Naive thymus-derived CD4-positive, alpha-beta T cell (primary cell): ENCODE measurements at regions not wholly inside any gene's neighbourhood (a gene's known extent, or its start where the extent isn't known, plus 50 kb on each side); places are given as distances from the start of the nearest gene placed in this dataset.

Experiments used
- ATAC-seq: fragments of 150-1000 bp; cut with Tn5 transposase; 2 replicates; pipeline ENCODE4 v1.10.0; 2021; ENCODE audit warnings: mild to moderate bottlenecking, moderate library complexity
- CTCF ChIA-PET: fragments of 350-600 bp; sonication (Branson Sonifier 250); formaldehyde crosslinking; loops from one replicate; lab custom pipeline; 2021; ENCODE audit warnings: antibody characterized with exemption; lab: Charles Lee
- POLR2A ChIA-PET: fragments of 350-600 bp; sonication (Branson Sonifier 250); formaldehyde crosslinking; loops from one replicate; lab custom pipeline; 2021; ENCODE audit warnings: antibody characterized with exemption, inconsistent platforms; lab: Charles Lee
- DNase-seq, 9 donors: peaks; one replicate each; pipeline versions ENCODE4 v3.0.0 to v3.0.0-alpha.2; 2020 to 2022; ENCODE audit warnings: mixed read lengths in 1 of 9
- H3K27ac ChIP-seq: one replicate; pipeline ENCODE4 v1.7.0; 2013; ENCODE audit warnings: mild to moderate bottlenecking, low read depth, low read length, moderate library complexity
- H3K27me3 ChIP-seq, 2 donors: one replicate each; pipeline ENCODE4 v1.7.0; 2013; ENCODE audit warnings: low read length in 2 of 2, mild to moderate bottlenecking in 2 of 2, moderate library complexity in 2 of 2; ENCODE audit not compliant: control insufficient read depth in 2 of 2, insufficient read depth in 2 of 2
- H3K36me3 ChIP-seq, 3 experiments: 1 replicate in 2 of 3; 2 replicates in 1 of 3; pipeline ENCODE4 v1.7.0; 2013; ENCODE audit warnings: low read length in 3 of 3, mild to moderate bottlenecking in 3 of 3, moderate library complexity in 1 of 3; ENCODE audit not compliant: insufficient read depth in 3 of 3, control insufficient read depth in 2 of 3
- H3K4me1 ChIP-seq, 2 donors: one replicate each; pipeline ENCODE4 v1.7.0; 2013; ENCODE audit warnings: low read length in 2 of 2, mild to moderate bottlenecking in 2 of 2, moderate library complexity in 1 of 2; ENCODE audit not compliant: control insufficient read depth in 2 of 2, insufficient read depth in 2 of 2
- H3K4me3 ChIP-seq: 2 replicates; pipeline ENCODE4 v1.7.0; 2013; ENCODE audit warnings: mild to moderate bottlenecking, low read length
- H3K9me3 ChIP-seq, 3 experiments: 1 replicate in 2 of 3; 2 replicates in 1 of 3; pipeline ENCODE4 v1.7.0; 2013; ENCODE audit warnings: low read length in 3 of 3; ENCODE audit not compliant: control insufficient read depth in 2 of 3
- H3K27ac Mint-ChIP-seq, 9 donors: one replicate each; pipeline ENCODE4 v1.8.0; 2020 to 2022; ENCODE audit warnings: mixed read lengths in 9 of 9, mild to moderate bottlenecking in 8 of 9, moderate library complexity in 5 of 9, inconsistent platforms in 2 of 9
- H3K27me3 Mint-ChIP-seq, 5 donors: one replicate each; pipeline ENCODE4 v1.8.0; 2021 to 2022; ENCODE audit warnings: mixed read lengths in 5 of 5, mild to moderate bottlenecking in 1 of 5
- H3K36me3 Mint-ChIP-seq, 5 donors: one replicate each; pipeline ENCODE4 v1.8.0; 2020 to 2022; ENCODE audit warnings: mixed read lengths in 5 of 5, mild to moderate bottlenecking in 3 of 5, inconsistent platforms in 1 of 5
- H3K4me1 Mint-ChIP-seq, 7 donors: one replicate each; pipeline ENCODE4 v1.8.0; 2020 to 2022; ENCODE audit warnings: mixed read lengths in 7 of 7, mild to moderate bottlenecking in 3 of 7, inconsistent platforms in 1 of 7
- H3K4me3 Mint-ChIP-seq, 10 donors: one replicate each; pipeline ENCODE4 v1.8.0; 2020 to 2022; ENCODE audit warnings: mild to moderate bottlenecking in 10 of 10, mixed read lengths in 10 of 10, moderate library complexity in 6 of 10, inconsistent platforms in 2 of 10
- H3K9me3 Mint-ChIP-seq, 11 donors: one replicate each; pipeline ENCODE4 v1.8.0; 2020 to 2022; ENCODE audit warnings: mixed read lengths in 11 of 11, mild to moderate bottlenecking in 4 of 11, inconsistent platforms in 1 of 11, moderate library complexity in 1 of 11
- intact Hi-C, 2 donors: fragments of 100-400 bp; cut with micrococcal nuclease; formaldehyde crosslinking; loops; one replicate each; pipeline ENCODE4 v1.15.1; 2023

- Mint-ChIP-seq H3K4me1 (peaks cover 0 to 24% (median 15%) of the 10 kb centered on the region in 7 donors), H3K4me3 (peak overlapping the region in 5 of 10 donors; percentile 1 to 72 (median 64)), H3K9me3 (peaks cover 2 to 28% (median 11%) of the 10 kb centered on the region in 11 donors), H3K27me3 (peaks cover 28 to 50% (median 36%) of the 10 kb centered on the region in 5 donors), H3K27ac (no peak overlapping the region), H3K36me3 (peaks cover 0 to 13% (median 0%) of the 10 kb centered on the region in 5 donors)
- intact Hi-C loops = no loop called here
- H3K4me3 ChIP-seq = no peak overlapping the region
- no peaks in the 10 kb centered on the region for H3K4me1 ChIP-seq
- no peaks in the 10 kb centered on the region for H3K9me3 ChIP-seq
- no peak overlapping the region for H3K27ac ChIP-seq
- DNase-seq = no peak
- ChIA-PET POLR2A (no interaction called here), CTCF (no interaction called here)
- H3K27me3 ChIP-seq = peaks cover 0 to 10% of the 10 kb centered on the region in 2 donors
- H3K36me3 ChIP-seq = no peaks in the 10 kb centered on the region
- ATAC-seq = no peak
These were observed 350.6 kb downstream of the LIG4 start for GRCh38 chr13:107864543-107865317.

GRCh38 chr13:107860284-107860683, 355.1 kb downstream of the LIG4 start:
- H3K4me3 ChIP-seq = no peak overlapping the region
- no peaks in the 10 kb centered on the region for H3K36me3 ChIP-seq
- peaks cover 0 to 12% (median 0%) of the 10 kb centered on the region in 5 donors for H3K36me3 Mint-ChIP-seq
- H3K4me3 Mint-ChIP-seq = no peak overlapping the region
- ChIA-PET CTCF (no interaction called here), POLR2A (no interaction called here)
- DNase-seq = no peak
- no peaks in the 10 kb centered on the region for H3K4me1 ChIP-seq
- peaks cover 0 to 9% (median 2%) of the 10 kb centered on the region in 7 donors for H3K4me1 Mint-ChIP-seq
- ATAC-seq = no peak
- no peaks in the 10 kb centered on the region for H3K9me3 ChIP-seq
- intact Hi-C loops = no loop called here
- no peak overlapping the region for H3K27ac Mint-ChIP-seq
- no peak overlapping the region for H3K27ac ChIP-seq
- H3K9me3 Mint-ChIP-seq = peaks cover 2 to 21% (median 12%) of the 10 kb centered on the region in 11 donors
- peaks cover 0 to 18% of the 10 kb centered on the region in 2 donors for H3K27me3 ChIP-seq
- H3K27me3 Mint-ChIP-seq = peaks cover 9 to 29% (median 22%) of the 10 kb centered on the region in 5 donors

- H3K36me3 Mint-ChIP-seq = no peaks in the 10 kb centered on the region
- ATAC-seq (no peak), DNase-seq (no peak)
- H3K4me3 Mint-ChIP-seq = no peak overlapping the region
- Histone ChIP-seq H3K27me3 (peaks cover 0 to 8% of the 10 kb centered on the region in 2 donors), H3K4me1 (no peaks in the 10 kb centered on the region), H3K36me3 (no peaks in the 10 kb centered on the region), H3K27ac (no peak overlapping the region), H3K9me3 (no peaks in the 10 kb centered on the region), H3K4me3 (no peak overlapping the region)
- ChIA-PET POLR2A (no interaction called here), CTCF (no interaction called here)
- peaks cover 0 to 9% (median 0%) of the 10 kb centered on the region in 11 donors for H3K9me3 Mint-ChIP-seq
- intact Hi-C loops = no loop called here
- no peak overlapping the region for H3K27ac Mint-ChIP-seq
- H3K4me1 Mint-ChIP-seq = no peaks in the 10 kb centered on the region
- H3K27me3 Mint-ChIP-seq = peaks cover 0 to 14% (median 0%) of the 10 kb centered on the region in 5 donors
These were observed 360.5 kb downstream of the LIG4 start for GRCh38 chr13:107854880-107855279.

DNA sequence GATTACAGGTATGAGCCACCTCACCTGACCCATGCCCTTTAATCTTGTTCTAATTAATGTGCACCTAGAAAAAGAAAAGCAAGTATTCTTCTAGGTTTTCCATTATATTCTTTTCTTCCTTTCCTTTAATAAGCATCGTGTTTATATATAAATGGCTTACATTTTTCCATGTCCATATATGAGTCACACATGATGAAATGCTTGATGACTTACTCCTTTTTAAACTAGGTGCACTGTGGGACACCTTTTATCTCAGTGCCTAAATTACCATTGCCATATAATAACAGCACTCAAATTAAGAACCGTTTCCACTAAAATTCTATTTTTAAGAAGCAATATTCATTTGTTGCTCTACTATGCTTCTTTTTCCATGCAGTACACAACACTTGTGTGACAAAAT, 363.3 kb downstream of the LIG4 start:
- no peaks in the 10 kb centered on the region for H3K36me3 Mint-ChIP-seq
- Histone ChIP-seq H3K27me3 (no peaks in the 10 kb centered on the region), H3K4me1 (no peaks in the 10 kb centered on the region), H3K9me3 (no peaks in the 10 kb centered on the region), H3K27ac (no peak overlapping the region), H3K4me3 (no peak overlapping the region), H3K36me3 (no peaks in the 10 kb centered on the region)
- no peak overlapping the region for H3K4me3 Mint-ChIP-seq
- ATAC-seq = no peak
- intact Hi-C loops = no loop called here
- ChIA-PET POLR2A (no interaction called here), CTCF (no interaction called here)
- no peak overlapping the region for H3K27ac Mint-ChIP-seq
- no peaks in the 10 kb centered on the region for H3K4me1 Mint-ChIP-seq
- peaks cover 0 to 8% (median 0%) of the 10 kb centered on the region in 11 donors for H3K9me3 Mint-ChIP-seq
- DNase-seq = no peak
- peaks cover 0 to 7% (median 0%) of the 10 kb centered on the region in 5 donors for H3K27me3 Mint-ChIP-seq

DNA sequence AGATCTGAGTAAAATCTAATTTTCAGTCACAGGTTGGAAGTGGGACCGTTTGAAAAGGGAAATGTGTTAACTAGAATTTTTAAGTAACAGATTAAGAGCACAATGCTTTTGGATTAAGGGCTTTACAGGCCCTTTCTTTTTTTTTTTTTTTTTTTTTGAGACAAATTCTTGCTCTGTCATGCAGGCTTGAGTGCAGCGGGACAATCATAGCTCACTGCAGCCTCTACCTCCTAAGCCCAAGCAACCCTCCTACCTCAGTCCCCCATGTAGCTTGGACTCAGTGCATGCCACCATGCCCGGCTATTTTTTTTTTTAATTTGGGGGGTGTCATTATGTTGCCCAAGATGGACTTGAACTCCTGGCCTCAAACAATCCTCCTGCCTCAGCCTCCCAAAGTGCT, 363.7 kb downstream of the LIG4 start:
- Mint-ChIP-seq H3K4me1 (no peaks in the 10 kb centered on the region), H3K27me3 (peaks cover 0 to 7% (median 0%) of the 10 kb centered on the region in 5 donors), H3K27ac (no peak overlapping the region), H3K9me3 (peaks cover 0 to 7% (median 0%) of the 10 kb centered on the region in 11 donors), H3K4me3 (no peak overlapping the region), H3K36me3 (no peaks in the 10 kb centered on the region)
- H3K4me1 ChIP-seq = no peaks in the 10 kb centered on the region
- DNase-seq (no peak), ATAC-seq (no peak)
- no peak overlapping the region for H3K27ac ChIP-seq
- no peak overlapping the region for H3K4me3 ChIP-seq
- no peaks in the 10 kb centered on the region for H3K27me3 ChIP-seq
- ChIA-PET CTCF (no interaction called here), POLR2A (no interaction called here)
- H3K36me3 ChIP-seq = no peaks in the 10 kb centered on the region
- intact Hi-C loops = no loop called here
- no peaks in the 10 kb centered on the region for H3K9me3 ChIP-seq

GRCh38 chr13:107847406-107847805, 367.9 kb downstream of the LIG4 start:
- Histone ChIP-seq H3K4me3 (no peak overlapping the region), H3K4me1 (no peaks in the 10 kb centered on the region), H3K9me3 (no peaks in the 10 kb centered on the region), H3K27me3 (no peaks in the 10 kb centered on the region), H3K36me3 (no peaks in the 10 kb centered on the region), H3K27ac (no peak overlapping the region)
- DNase-seq (no peak), ATAC-seq (no peak)
- peaks cover 0 to 5% (median 0%) of the 10 kb centered on the region in 5 donors for H3K27me3 Mint-ChIP-seq
- H3K27ac Mint-ChIP-seq = no peak overlapping the region
- intact Hi-C loops = no loop called here
- no peak overlapping the region for H3K4me3 Mint-ChIP-seq
- ChIA-PET POLR2A (no interaction called here), CTCF (no interaction called here)
- H3K4me1 Mint-ChIP-seq = no peaks in the 10 kb centered on the region
- H3K36me3 Mint-ChIP-seq = no peaks in the 10 kb centered on the region
- peaks cover 0 to 7% (median 0%) of the 10 kb centered on the region in 11 donors for H3K9me3 Mint-ChIP-seq

- Histone ChIP-seq H3K36me3 (no peaks in the 10 kb centered on the region), H3K4me1 (no peaks in the 10 kb centered on the region), H3K9me3 (no peaks in the 10 kb centered on the region), H3K27ac (no peak overlapping the region), H3K4me3 (no peak overlapping the region), H3K27me3 (no peaks in the 10 kb centered on the region)
- H3K36me3 Mint-ChIP-seq = no peaks in the 10 kb centered on the region
- no peaks in the 10 kb centered on the region for H3K4me1 Mint-ChIP-seq
- H3K27ac Mint-ChIP-seq = no peak overlapping the region
- no peaks in the 10 kb centered on the region for H3K27me3 Mint-ChIP-seq
- CTCF ChIA-PET = no interaction called here
- H3K4me3 Mint-ChIP-seq = no peak overlapping the region
- ATAC-seq (no peak), DNase-seq (no peak)
- H3K9me3 Mint-ChIP-seq = peaks cover 0 to 7% (median 0%) of the 10 kb centered on the region in 11 donors
- intact Hi-C loops = no loop called here
- POLR2A ChIA-PET = no interaction called here
These were observed 368.7 kb downstream of the LIG4 start for GRCh38 chr13:107846642-107847041.
